Stimulated activated CD8-positive, alpha-beta memory T cell treated with anti-CD3 and anti-CD28 coated beads, Interleukin-4, amount 100 ng/mL, for 24 hours (primary cell): ENCODE measurements at regions not wholly inside any gene's neighbourhood (a gene's known extent, or its start where the extent isn't known, plus 50 kb on each side); places are given as distances from the start of the nearest gene placed in this dataset.

ENCODE experiments used
- DNase-seq: peaks from one replicate; pipeline ENCODE4 v3.0.0-alpha.2; 2020; ENCODE audit warnings: low read depth

DNA sequence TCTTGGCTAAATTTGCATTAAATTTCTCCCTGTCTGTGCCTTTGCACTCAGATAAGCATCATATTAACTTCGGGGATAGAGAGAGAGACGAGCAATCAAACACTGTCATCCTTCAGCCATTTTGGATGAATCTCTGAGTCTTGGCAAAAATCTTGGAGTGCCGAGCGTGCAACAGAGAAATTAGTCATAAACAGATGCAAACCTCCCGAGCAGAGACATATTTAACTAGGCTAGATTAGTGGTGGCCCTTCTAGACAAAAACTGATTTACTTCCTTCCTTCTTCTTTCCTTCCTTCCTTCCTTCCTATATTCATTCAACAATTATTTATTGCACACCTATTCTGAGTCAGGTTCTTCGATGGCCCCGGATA is 114.4 kb upstream of the BLID start:
- DNase-seq: no peak

DNA sequence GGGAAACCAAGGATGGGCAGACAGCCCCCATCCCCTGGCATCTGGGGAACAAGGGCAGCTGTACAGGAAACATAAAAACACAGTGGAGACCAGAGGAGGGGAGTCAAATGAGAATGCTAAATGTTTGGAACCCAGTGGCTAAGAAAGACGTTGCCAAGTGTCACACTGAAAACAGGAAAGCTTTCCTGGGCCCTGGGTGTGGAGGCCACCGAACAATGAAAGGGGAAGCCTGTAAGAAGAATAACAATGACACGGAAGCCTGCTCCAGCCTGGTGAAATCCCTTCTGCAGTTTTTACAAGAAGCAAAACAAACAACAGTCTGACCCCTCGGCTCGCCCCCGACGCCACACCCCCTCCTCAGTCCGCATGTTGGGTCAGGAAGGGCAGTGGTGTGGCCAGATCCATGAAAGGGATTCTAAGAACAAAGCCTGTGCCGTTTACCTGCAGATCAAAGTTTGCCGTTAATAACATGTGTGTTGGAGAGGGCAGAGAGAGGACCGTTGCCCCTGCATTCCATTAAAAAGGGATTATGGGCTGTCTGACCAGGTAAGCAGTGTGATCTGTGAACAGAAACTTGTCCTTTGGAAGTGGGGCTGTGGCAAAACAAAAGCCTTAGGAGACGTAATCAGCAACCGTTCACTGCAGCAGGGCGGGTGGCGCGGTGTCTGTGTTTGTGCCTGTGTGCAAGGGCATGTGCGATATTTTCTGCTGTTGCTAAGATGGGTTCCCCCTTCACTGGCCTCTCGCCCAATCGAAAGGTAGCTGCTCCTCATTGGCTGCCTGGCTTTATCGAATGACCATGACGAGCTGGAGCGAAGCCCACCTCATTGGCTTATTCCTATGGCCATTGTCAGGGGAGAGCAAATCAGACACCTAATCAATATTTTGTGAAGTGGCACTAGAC is 113.7 kb upstream of the BLID start:
- no peak for DNase-seq

DNA sequence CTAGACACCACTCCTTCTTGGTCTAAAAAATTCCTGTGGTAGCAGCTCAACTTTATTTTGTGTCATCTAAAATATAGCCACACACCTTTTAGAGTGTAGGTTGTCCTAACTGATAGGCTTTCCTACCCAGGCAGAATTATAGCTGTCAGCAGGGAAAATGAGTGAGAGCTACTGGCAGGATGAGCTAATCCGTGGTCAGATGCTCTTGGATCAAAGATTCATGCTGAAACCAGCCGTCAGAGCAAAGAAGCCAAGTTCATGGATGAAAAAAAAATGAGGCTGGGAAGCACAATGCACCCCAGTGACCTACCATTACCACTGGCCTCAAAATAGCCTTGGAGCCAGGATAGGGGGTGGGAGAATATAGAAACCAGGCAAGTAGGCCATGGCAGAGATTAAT is 113.1 kb upstream of the BLID start:
- DNase-seq: no peak

DNA sequence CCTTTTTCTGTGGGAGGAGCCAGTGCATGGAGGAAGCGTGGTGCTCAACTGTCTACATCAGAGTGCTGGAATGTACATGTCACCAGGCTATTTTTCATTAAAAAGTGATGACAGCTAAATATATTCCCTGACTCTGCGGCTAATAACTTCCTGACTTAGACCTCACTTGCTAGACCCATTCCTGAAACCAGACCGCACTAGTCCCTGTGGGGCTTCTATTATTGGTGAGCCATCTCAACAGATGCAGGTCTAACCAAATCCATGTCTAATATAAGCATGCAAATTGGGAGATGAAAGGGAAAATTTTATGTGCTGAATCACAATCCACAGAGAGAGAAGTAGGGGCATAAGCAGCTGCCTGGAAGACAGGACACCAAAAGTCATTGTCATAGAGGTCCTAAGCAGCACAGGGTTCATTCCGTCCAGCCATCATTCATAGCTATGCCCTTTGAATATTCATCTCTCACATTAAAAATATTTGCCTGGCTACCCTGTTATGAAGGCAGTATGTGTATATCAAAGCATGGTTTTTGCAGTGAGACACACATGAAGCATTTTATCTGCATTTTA is 110.9 kb upstream of the BLID start:
- DNase-seq: no peak

DNA sequence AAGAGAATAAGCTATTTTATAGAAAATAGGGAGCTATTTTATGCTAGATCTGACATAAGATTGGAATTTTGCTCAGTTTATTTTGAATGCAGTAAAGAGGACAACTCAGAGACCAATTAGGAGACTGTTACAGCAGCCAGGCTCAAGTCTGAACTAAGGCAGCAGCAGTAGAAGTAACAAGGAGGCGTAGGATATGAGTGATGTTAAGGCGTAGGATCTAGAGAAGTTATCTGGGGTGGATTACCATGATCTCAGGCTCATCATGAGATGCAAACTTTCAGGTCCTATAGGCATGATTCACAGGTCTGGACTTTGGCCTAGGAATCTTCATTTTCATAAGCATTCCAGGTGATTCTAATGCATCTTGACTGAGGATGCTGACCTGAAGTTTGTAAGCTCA is 108.9 kb upstream of the BLID start:
- no peak for DNase-seq

DNA sequence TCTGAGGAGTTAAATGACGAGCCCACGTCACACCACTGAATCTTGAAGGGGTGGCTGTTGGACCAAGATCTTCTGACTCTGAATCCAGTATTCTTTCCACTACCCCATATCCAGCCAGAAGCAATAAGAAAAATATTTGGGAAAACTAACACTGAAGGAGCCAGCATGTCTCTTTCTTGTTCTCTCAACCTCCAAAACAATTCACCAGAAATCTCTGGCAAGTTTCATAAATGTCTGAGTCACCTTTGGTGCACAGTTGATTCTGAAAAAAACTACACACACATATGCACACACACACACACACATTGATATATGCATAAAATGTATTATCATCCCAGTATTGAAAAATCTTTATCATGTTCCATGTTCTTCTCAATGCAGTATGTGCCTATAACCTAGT is 104.3 kb upstream of the BLID start:
- no peak for DNase-seq

DNA sequence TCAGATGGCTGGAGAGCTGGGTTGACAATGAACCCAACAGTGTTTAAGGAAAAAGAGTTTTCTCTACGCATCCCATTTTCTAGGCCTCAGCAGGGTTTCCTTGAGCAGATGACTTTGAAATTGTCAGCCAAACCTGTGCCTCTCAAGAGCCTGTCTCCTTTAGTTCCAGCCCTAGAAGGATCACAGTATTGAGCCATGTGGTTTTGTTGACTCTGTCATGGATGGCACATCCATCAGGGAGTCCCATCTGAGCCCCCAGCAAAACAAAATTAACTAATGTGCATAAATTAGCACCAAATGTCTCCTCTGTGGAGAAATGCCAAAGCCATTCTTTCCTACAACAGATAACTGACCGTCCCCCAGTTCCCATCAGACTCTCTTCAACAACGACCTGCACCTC is 103.8 kb upstream of the BLID start:
- no peak for DNase-seq

DNA sequence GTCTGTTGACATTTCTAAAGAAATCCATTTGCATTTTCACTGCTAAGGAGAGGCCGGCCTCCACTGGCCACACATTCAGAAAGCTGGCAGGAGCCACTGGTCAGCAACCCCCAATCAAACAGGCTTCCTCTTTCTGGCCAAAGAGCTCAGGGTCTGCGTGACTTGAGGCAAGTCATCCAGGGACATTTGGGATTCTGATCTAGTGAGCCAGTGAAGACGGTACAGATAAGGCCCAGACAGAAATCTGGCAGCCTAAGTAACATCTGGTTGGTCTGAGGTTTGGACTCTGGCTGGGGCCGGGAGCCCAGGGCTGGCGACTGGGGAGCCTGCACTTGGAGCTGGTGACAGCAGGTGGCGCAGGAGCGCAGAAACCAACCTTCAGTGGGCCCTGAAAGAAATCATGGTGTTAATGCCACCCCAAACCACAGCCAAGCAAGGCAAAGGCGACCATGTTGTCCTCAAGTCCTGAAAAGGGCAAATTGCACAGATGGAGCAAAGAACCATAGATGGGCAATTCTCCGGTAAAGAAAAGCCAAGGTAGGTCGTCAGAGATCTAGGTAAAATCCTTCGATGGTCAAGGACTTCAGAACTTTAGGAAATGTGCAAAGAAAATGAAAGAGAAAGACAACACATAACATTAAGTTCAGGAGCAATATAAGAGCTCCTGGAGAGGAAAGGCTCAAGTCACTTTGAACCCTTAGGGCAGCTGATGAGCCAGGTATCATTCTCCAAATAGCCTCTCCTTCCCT is 99.4 kb upstream of the BLID start:
- no peak for DNase-seq

DNA sequence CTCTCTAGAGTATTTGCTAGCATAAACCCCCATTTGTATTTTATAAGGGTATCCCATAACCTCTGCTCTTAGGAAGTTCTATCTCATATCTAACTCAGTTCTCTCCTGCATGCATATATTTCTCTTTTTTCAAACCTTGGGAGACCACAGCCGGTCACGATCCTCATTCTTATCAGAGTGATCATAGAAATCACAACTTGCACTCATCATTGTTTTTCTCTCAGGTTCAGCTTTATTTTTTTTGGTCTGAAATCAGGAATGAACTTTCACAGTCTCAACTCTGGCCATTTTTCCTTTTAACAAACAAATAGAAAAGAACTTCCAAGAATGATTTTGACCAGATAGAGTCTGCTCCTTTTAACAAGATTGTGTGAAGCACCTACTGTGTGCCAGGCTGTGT is 98.6 kb upstream of the BLID start:
- no peak for DNase-seq

DNA sequence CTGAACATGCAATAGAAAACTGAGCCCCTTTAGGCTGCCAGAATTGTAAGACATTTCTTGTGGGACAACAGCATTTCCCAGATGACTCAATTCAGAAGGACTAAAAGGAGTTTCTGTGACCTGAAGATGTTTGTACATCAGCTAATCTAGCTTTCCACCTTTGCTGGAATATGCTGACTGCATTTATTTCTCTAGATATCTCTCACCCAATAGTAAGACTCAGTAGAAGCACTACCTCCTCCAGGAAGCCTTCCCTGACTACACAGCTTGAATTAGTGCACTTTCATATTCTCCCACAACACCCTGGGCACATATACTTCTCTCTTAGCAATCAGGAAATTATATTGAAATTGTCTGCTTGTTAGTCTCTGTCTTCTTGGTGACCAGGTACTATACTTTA is 98.1 kb upstream of the BLID start:
- no peak for DNase-seq

DNA sequence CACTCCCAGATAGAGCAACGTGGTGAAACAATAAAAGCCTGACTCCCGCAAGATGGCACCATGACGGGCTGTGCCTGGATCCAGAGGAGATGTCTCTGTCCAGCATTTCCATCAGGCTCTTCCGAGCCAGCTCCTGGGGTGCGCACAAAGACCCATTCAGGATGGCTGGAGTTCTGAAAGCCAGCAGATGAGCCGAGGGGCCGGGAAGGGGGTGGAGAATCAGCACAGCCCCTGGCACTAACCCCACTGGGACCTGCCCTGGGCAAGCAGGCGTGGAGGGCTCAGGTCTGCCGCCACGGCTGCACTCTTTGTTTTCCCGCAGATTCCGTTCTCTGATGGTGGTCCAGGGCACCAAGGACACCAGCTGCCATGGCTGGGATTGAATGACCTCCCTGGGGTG is 97.2 kb upstream of the BLID start:
- no peak for DNase-seq

DNA sequence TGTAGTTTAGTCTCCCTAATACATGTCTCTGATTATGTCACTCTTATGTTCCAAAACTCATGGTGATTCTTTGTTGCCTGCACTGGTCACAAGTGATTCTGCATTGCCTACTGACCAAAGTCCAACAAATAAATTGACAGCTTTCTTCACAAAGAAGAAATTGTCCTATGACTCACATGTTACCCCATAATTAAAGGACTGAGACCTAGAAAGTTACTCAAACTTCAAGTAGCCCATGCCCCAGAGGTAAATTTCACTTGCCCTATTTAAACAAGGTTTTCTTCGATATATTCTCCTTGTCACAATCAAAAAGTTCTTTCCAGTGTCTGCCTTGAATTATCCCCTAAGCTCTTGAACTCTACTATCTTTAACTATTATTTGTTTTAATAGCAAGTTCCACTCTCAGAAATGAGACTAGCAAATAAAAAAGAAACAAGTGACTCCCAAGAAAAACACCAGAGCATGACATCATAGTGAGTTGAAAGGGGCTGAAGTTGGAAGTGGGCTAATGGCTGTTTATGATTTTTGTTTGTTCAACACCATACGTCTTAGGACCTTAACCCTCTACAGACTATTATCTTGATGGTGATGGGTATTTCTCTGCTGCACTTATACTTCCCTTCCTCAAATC is 94.5 kb upstream of the BLID start:
- DNase-seq: no peak

DNA sequence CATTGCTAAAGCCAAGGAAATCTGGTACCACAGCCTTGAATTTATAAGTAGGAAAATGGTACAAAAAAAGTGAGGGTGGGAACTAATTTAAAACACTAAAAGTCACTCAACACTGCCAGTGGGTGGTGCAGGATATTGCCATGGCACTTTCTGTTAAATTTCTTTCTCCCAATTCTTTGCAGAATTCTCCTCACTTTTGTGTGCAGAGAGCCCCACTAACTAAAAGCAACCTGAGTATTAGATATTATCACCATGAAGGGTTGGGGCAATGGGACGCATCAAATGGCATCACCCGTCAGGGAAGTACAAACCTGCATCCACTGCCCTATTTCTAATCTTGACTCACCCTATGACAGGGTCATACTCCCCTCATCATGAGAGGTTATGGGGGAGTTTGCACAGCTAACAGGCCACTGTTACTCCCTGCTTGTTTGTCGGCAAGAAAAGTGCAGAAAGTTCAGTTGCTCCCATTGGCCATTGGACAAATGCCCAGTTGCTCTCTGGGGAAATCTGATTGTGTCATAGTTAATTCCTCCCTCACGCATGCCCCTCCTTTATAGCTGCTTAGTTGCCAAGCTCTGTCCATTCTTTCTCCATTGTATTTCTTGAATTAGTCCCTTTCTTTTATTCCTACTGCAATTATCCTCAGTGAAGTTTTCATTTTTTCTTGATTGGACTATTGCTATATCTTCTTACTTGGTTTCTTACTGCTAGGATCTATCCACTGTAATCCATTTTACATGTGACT is 93.8 kb upstream of the BLID start:
- no peak for DNase-seq

DNA sequence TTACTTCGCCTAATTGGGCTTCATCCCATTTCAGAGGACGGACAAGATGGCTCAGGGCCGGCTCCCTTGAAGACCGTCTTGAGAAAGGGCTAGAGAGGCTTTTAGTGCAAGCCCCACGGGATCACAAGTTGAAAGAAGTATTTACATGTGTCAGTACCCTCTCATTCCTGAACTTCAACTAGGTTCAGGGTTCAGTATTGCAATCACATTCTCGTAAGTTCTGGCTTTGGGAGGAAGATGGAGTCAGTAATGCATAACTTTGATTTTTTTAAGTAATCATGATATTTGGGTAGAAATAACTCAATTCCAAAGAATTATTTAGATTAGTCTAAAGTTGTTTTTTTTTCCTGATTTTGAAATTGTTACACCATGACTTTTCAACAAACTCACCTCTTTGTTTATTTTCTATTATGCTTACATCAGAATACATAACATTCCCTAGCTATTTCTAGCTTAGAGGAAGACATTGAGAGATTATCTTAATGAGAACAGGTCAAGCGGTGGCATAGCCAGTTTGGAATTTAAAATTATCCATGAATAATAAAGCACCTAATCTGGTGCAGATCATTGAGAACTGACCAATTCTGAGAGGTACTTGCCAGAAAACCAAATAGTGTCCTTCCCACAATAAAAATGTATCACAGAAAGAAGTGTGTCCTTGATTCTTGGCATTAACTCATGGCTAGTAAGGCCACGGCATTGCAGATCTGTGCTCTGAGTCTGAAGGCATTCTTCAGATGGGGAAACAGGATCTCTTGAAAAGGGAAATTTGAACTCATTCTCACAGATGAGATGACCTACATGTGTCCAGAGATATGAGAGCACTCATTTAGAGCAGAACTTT is 92.1 kb upstream of the BLID start:
- no peak for DNase-seq

DNA sequence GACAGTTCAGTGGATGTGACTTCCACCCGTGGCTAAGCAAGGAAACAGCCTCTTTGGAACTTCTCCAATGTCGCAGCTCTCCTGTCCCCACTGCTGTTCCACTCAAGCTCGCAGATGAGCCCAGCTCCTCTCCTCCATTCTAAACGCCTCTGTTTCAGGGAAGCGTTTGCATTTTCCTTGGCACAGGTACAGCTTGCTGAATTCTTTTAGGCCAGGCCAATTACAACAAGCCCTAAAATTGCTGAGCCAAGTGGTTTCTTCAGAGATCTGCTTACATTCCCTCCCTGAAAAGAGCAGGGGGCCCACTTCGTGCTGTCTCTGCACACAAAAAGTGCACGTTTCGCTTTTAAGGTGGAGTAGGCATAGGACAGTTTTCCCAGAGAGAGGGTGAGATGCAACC is 91.5 kb upstream of the BLID start:
- no peak for DNase-seq

DNA sequence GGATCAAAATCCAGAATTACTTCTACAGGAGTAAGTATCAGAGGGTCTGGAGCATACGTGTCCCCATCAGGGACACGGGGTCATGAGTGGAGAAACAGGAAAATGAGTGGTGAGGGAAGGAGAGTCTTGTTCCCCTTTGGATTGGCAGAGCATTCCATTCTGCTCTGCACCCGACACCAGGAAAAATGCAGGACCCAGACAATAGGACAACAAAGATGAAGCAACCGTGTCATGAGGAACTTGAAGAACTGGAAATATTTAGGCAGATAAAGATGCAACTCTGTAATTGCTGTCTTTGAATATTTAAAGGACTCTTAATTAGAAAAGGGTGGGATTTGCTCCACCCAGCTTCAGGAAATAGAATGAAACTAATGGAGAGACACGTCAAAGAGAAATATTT is 89.0 kb upstream of the BLID start:
- no peak for DNase-seq

DNA sequence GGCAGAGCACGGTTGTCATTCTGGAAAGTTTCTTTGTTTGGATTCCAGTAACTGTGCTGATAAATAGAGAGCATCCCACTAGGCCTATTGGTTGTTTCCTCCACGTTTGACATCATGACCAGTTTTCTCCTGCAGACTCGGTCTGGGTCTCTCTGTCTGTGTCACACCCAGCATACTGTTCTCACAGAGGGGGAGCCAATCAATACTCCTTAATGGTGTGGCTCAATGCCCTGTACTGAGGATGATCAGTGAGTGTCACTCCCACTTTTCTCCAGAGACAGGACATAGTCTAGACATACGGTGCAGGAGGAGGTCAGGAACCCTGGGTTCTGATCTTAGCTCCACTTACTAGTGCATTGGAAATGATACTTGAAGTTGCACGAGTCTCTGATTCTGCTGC is 88.2 kb upstream of the BLID start:
- no peak for DNase-seq

DNA sequence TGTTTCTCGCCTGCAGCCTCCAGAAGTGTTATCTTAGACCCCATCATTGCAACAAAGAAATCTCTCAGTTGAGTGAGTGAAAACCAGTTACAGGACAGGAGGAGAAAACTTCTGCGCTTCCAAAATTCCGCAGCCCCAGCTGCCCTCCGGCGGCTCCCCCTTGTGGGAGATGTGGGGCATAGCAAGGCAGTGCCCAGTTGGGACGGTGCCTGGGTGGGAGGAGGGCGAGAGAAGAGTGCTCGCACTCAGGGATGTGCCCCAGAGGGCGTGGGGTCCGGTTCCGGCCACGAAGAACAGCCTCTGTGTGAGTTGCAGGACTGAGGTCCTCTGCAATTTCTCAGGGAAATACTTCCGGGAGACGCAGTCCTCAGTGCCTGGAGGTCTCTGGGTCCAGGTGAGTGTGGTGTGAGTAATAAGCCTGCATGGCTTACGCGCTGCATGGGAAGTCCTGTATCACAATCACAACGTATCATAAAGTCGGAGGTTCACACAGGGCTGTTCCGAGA is 87.0 kb upstream of the BLID start:
- DNase-seq: no peak

DNA sequence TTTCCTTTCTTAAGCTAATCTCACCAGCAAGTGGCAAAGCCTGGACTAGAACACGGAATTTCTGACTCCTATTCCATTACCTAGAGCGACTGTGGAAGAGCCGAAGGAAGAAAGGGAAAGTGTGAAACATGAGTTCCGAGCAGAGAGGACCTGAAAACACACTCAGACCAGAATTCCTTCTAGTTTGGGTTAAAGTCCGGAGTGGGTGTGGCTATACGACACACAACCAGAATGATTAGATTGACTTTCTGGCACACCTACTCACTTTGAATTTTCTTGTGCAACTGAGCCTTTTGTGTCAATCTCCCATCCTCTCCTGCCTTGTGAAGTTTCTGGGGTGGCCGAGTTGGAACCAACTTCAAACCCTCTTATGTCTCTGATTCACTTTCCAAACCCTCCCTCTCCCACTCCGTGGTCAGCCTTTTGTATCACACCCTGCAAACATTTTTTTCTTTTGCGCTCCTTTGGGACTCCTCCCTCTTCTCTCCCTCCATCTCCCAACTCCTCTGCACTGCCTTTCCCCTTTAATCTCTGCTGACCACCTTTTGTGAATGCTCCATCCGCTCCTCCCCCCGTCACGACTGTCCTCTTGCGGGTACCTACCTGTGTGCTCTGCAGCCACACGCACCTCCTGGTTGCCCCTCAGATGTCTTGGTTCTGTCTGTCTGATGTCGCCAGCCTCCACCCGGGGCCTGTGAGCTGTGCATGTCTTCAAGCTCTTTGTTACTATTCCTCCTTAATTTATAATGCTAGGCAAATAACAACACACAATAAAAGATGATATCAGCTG is 86.3 kb upstream of the BLID start:
- no peak for DNase-seq

DNA sequence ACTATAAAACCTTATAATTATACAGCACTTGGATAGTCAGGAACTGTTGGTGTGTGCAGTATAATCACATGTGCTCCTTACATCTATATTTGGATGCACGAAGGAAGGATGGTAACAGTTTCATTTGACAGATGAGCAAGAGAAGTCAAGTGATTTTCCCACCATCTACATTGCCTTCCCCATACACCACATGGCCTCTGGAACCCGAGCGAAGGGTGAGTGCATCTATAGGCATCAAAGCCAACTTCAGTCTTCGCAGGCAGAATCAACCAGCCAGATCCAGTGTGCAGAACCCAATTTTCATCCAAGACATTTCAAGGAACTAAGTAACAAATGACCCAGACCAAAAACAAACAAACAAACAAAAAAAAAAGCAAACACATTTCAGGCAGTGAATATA is 85.1 kb upstream of the BLID start:
- DNase-seq: no peak
